ENCODE measurements at regions not wholly inside any gene's neighbourhood (a gene's known extent, or its start where the extent isn't known, plus 50 kb on each side); places are given as distances from the start of the nearest gene placed in this dataset.

GRCh38 chr9:13719981-13720676, 440.6 kb upstream of the MPDZ start:
- TF ChIP-seq POLR2A (IDR thresholded peaks at IDR 0.05) (no peak), CTCF (IDR thresholded peaks at IDR 0.05) (no peak), EP300 (IDR thresholded peaks at IDR 0.05) (no peak)
